Lower leg skin (tissue), 4 donors: ENCODE measurements at regions not wholly inside any gene's neighbourhood (a gene's known extent, or its start where the extent isn't known, plus 50 kb on each side); places are given as distances from the start of the nearest gene placed in this dataset.

Source experiments
- DNase-seq, 2 donors: peaks; one replicate each; pipeline ENCODE4 v3.0.0-alpha.2; 2019; ENCODE audit warnings: low spot score in 2 of 2
- H3K4me3 ChIP-seq: fragments of 200-600 bp; sonication (generic); 2 replicates; pipeline ENCODE4 v1.5.1; 2017; ENCODE audit warnings: mild to moderate bottlenecking, low read depth; ENCODE audit not compliant: poor library complexity, severe bottlenecking
- POLR2A ChIP-seq, 2 donors: fragments of 450-650 bp; IDR thresholded peaks; one replicate each; pipeline ENCODE4 v1.6.1; 2016 to 2017; ENCODE audit warnings: antibody characterized with exemption in 2 of 2, mild to moderate bottlenecking in 1 of 2, moderate library complexity in 1 of 2
- WGBS, 2 donors: methylation state at CpG; one replicate each; pipeline ENCODE4 v1.1.5; 2018; 5-methylcytosine and 5-hydroxymethylcytosine counted together
- intact Hi-C: fragments of 100-400 bp; cut with DNase I; formaldehyde crosslinking; loops from one replicate; pipeline ENCODE4 v1.15.0; 2023; ENCODE audit warnings: low total_unique reads
- TF ChIP-seq, protein P1 (sequence below), 3 donors: fragments of 450-650 bp; IDR thresholded peaks; one replicate each; pipeline ENCODE4 v1.5.1; 2016; ENCODE audit warnings: antibody characterized with exemption in 3 of 3, mild to moderate bottlenecking in 3 of 3, moderate library complexity in 2 of 3

GRCh38 chr6:165081944-165082532 lies 227.4 kb downstream of the C6orf118 start:
- no peak overlapping the region for H3K4me3 ChIP-seq
- intact Hi-C loops = no loop called here
- WGBS, 2 donors = 59 to 67% methylated on average over 9 of the region's 9 CpGs
- no peak for TF ChIP-seq POLR2A (IDR thresholded peaks at IDR 0.05)
- TF ChIP-seq, protein P1, sequence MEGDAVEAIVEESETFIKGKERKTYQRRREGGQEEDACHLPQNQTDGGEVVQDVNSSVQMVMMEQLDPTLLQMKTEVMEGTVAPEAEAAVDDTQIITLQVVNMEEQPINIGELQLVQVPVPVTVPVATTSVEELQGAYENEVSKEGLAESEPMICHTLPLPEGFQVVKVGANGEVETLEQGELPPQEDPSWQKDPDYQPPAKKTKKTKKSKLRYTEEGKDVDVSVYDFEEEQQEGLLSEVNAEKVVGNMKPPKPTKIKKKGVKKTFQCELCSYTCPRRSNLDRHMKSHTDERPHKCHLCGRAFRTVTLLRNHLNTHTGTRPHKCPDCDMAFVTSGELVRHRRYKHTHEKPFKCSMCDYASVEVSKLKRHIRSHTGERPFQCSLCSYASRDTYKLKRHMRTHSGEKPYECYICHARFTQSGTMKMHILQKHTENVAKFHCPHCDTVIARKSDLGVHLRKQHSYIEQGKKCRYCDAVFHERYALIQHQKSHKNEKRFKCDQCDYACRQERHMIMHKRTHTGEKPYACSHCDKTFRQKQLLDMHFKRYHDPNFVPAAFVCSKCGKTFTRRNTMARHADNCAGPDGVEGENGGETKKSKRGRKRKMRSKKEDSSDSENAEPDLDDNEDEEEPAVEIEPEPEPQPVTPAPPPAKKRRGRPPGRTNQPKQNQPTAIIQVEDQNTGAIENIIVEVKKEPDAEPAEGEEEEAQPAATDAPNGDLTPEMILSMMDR (IDR thresholded peaks at IDR 0.05) = no peak
- no peak for DNase-seq

GRCh38 chr6:165077876-165078275 lies 231.5 kb downstream of the C6orf118 start:
- H3K4me3 ChIP-seq = no peak overlapping the region
- WGBS, 2 donors = 75 to 81% methylated on average over 2 of the region's 2 CpGs
- TF ChIP-seq, protein P1 (IDR thresholded peaks at IDR 0.05) = no peak
- TF ChIP-seq POLR2A (IDR thresholded peaks at IDR 0.05) = no peak
- intact Hi-C loops = no loop called here
- no peak for DNase-seq

DNA sequence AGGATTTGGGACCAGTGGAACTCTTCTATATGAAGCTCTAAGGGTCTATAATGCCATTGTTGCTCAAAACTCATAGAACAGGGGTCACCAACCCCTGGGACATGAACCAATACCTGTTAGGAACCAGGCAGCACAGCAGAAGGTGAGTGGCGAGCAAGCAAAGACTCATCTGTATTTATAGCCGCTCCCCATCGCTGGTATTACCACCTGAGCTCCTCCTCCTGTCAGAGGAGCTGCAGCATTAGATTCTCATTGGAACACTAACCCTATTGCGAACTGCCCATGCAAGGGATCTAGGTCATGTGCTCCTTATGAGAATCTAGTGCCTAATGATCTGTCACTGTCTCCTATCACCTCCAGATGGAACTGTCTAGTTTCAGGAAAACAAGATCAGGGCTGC lies 237.5 kb downstream of the C6orf118 start:
- no peak overlapping the region for H3K4me3 ChIP-seq
- intact Hi-C loops = no loop called here
- DNase-seq = no peak
- 84 to 91% methylated on average over 4 of the region's 4 CpGs for WGBS, 2 donors
- no peak for TF ChIP-seq POLR2A (IDR thresholded peaks at IDR 0.05)
- TF ChIP-seq, protein P1 (IDR thresholded peaks at IDR 0.05) = no peak

- WGBS, 2 donors = 77 to 83% methylated on average over 3 of the region's 3 CpGs
- intact Hi-C loops = no loop called here
- TF ChIP-seq, protein P1 (IDR thresholded peaks at IDR 0.05) = no peak
- no peak for DNase-seq
- no peak overlapping the region for H3K4me3 ChIP-seq
Observed at GRCh38 chr6:165060720-165061119, 248.7 kb downstream of the C6orf118 start.

- H3K4me3 ChIP-seq = no peak overlapping the region
- WGBS, 2 donors = 36 to 42% methylated on average over 3 of the region's 3 CpGs
- intact Hi-C loops = no loop called here
- DNase-seq = no peak
- no peak for TF ChIP-seq POLR2A (IDR thresholded peaks at IDR 0.05)
- TF ChIP-seq, protein P1 (IDR thresholded peaks at IDR 0.05) = no peak
Observed at GRCh38 chr6:165059032-165059431, 250.4 kb downstream of the C6orf118 start.

DNA sequence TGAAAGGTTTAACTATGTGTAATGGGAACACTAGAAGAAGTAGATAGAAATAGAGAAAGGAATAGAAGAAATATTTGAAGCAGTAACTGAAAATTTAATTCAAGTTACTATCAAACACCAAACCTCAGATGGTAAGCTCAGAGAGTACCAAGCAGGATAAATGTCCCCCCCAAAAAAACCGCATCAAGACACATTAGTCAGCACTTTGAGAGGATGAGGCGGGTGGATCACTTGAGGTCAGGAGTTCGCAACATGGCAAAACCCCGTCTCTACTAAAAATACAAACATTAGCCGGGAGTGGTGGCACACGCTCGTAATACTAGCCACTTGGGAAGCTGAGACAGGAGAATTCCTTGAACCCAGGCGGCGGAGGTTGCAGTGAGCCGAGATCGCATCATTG lies 253.1 kb downstream of the C6orf118 start:
- intact Hi-C loops = no loop called here
- WGBS, 2 donors = 87 to 93% methylated on average over 11 of the region's 11 CpGs
- TF ChIP-seq POLR2A (IDR thresholded peaks at IDR 0.05) = no peak
- TF ChIP-seq, protein P1 (IDR thresholded peaks at IDR 0.05) = no peak
- no peak for DNase-seq
- no peak overlapping the region for H3K4me3 ChIP-seq
